ENCODE measurements at regions not wholly inside any gene's neighbourhood (a gene's known extent, or its start where the extent isn't known, plus 50 kb on each side); places are given as distances from the start of the nearest gene placed in this dataset.

DNA sequence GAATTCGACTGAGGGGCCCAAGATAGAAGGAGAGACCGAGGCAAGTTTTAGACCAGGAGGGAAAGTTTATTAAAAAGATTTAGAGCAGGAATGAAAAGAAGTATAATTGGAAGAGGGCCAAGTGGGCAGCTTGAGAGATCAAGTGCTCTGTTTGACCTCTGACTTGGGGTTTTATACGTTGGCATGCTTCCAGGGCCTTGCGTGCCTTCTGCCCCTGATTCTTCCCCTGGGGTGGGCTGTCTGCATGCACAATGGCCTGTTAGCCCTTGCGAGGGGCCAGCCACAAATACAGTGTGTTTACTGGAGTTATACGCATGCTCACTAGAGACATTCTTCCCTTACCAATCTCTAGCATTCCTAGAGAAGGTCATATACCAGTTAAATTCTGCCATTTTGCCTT, 70.7 kb upstream of the LARS2 start:
- no peak for TF ChIP-seq POLR2A (IDR thresholded peaks at IDR 0.05; ENCODE audit: low read length)
- no peak for TF ChIP-seq GATA1 (IDR thresholded peaks at IDR 0.05; ENCODE audit: low read depth, low read length)
